Dermis blood vessel endothelial cell (primary cell): ENCODE measurements at regions not wholly inside any gene's neighbourhood (a gene's known extent, or its start where the extent isn't known, plus 50 kb on each side); places are given as distances from the start of the nearest gene placed in this dataset.

Experiments used
- DNase-seq: peaks from one replicate; pipeline ENCODE4 v3.0.0; 2010

GRCh38 chr13:109509154-109509900, 277.1 kb downstream of the IRS2 start:
- DNase-seq: no peak

DNA sequence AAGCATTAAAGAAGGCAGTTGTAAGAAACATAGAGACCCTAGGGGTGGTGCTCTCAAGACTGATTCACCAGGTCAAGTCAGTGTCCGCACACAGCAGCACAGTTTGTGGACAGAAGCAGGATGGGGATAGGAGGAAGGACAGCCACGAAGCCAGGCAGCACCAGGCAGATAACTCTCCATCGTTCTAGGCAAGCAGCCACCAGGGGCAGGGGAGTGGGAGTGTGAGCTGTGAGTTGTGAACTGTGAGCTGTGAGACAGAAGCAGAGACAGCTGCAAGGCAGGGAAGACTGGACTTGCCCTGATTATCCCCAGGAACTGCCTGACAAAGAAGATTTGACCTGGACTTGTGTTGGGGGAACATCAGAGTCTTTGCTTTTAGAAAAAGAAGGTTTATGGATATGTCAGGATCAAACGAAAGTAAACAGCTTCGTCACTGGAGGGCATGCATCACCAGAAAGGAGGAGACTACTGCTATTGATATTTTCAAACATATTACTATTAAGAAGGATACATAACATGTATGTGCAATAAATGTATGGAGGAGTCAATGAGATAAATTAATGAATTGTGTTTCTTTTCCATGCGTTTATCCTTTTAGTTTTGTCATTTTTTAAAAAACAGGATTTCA, 286.1 kb downstream of the IRS2 start:
- no peak for DNase-seq

DNA sequence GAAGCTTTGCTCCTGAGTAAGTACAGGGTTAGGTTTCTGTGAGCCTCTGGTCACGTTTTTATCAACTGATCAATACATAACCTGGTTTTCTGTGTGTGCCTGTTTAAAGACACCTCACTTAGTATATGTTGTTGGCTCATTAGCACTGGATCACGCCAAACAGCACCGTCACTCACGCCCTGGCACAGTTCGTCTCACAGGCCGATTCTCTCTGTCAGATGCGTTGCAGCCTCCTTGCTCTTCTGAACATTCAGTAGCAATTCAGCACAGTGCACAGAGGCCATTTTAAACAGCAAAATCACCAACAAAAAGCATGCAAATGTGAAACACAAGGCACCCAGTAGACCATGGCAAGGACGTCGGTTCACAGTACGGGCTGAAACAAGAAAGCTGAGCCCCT, 288.5 kb downstream of the IRS2 start:
- no peak for DNase-seq

GRCh38 chr13:109496216-109496615, 290.2 kb downstream of the IRS2 start:
- DNase-seq: no peak

- DNase-seq: no peak
These were observed 291.4 kb downstream of the IRS2 start for GRCh38 chr13:109494925-109495369.

DNA sequence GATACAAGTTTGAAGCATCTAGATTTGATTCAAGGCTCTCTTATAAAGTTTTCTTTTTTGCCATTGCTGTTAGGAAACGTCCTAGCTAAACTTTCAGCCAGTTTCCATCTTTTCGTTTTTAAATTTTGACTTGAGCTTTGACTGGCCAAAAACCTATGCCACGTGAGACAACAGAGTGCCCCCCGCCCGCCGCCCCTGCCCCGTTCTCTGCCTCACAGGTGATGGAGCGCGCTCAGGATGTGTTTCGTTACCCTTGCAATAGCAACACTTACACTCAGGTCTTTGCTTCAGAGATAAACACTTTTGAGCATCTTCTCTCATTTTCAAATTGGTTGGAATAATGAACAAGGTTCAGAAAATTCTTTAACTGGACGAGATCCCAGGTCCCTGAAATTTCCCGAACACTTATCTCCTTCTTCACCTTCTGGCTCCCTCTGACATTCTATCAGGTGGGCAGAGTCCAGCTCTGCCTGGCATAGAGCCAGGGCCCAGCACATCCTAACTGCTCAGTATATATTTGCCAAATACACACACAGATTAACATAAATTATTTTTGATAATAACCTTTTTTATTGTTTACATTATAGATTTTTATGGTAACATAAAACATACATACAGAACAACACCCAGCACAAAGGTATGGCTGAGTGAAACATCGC, 301.1 kb downstream of the IRS2 start:
- DNase-seq: no peak

DNA sequence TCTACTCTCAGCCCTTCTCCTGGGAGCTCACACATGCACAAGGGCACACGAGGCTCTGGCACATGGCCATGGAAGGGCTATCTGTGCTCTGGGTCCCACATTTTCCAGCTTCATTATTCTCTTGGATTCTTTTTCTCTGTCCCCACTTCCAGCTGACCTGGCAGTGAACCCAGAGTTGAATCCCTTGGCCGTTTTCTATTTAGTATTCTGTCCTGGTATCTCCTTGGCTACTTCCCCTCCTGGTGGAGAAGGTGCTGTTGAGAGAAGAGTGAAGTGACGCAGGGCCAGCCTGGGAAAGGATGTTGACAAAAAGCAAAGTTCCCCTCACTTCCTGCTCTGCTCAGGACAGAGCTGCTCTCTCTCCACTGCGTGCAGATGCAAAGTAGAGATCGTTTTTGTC, 303.1 kb downstream of the IRS2 start:
- DNase-seq: no peak

DNA sequence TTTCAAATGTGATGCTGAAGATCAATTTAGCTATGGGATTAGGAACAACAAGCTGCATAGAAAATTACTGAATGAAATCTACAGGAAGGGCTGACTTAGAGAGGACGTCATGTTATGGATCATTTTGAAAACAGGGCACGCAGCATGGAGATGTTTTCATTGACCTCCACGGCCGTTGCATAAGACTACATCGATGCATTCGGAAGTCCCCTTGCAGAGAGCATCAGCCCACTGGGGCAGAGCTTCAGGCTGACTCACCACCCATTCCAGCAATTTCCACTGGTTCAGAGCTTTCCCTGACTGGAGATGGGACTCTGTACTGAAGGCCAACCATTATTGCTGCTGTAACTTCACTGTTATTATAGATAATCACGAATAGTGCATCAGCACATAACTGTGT, 305.3 kb downstream of the IRS2 start:
- no peak for DNase-seq

DNA sequence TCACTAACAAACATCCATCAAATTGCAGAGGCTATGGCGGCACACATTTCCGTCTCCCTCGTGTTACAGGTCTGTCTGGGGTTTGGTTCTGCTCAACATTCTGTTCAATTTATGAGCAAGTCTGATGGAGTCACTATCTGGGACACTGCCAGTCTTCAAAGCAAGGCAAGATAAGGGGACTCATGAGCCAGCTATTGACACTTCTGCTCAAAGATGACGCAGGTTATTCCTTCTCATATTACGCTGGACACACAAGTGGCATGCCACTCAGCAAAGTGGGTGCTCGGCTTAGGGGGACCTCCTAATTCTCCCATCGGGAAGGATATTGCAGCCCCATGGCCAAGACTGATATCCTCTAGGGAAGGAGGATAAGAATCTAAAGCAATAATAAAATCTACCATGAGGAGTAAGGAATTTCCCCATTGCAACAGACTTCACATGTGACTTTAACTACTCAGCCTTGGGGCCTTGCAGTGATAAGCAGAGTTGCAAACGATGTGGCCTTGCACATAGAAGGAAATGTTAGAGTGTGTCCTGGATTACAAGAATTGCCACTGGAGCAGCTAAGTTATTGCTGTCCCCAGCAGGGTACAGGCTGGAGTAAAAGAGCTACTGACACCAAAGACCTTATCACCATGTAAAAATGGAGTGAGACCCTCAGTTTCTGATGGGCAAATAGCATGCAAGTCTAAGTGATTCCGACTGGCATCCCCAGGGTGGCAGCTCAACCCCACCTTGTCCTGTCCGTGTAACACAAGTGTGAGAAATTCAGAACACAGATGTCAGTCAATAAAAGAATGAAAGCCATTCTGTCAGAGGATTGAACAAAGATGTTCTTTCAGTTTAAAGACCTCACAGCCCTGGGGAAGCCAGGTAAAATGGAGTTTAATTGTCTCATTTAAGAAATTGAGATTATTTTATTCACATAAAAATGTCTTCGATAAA, 306.1 kb downstream of the IRS2 start:
- DNase-seq: no peak

GRCh38 chr13:109479534-109479933, 306.8 kb downstream of the IRS2 start:
- no peak for DNase-seq

GRCh38 chr13:109476001-109476400, 310.4 kb downstream of the IRS2 start:
- DNase-seq: no peak

DNA sequence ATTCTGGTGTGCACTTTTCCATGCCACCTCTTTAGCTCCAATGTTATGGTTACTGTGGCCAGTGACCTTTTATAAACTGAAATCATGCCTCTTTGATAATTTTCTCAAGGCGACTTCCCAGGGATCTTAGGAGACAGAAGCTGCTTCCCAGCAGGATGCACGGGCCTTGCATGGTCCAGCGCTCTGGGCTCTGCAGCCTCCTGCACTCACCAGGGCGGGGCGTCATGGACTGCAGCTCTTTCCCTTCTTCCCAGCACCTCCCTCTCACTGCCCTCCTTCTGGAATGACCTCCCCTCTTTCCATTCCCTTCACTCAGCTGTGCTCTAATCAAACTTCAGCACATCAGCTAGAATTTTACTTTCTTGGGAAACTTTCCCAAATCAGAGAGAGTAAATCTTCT, 318.3 kb downstream of the IRS2 start:
- DNase-seq: no peak

GRCh38 chr13:109465148-109465547, 321.2 kb downstream of the IRS2 start:
- DNase-seq: no peak

- no peak for DNase-seq
These were observed 332.0 kb downstream of the IRS2 start for GRCh38 chr13:109454167-109454917.

GRCh38 chr13:109451726-109452125, 334.7 kb downstream of the IRS2 start:
- no peak for DNase-seq

DNA sequence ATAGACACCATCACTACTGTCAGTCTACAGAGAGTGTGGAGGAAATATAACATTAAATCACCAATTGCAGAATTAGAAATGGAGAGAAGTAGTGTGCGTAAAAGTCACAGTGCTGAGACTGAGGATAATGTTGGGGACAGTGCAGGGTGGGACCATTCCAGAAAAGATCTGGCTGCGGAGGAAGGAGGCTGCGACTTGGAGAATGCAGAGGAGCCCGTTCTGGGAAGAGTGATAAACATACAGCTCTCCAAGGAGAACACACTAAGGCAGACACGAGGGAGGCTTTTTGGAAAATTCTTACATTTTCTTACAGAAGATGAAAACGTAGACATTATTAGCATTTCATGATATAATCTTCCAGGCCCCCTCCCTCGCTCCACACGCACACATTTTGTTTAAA, 337.8 kb downstream of the IRS2 start:
- no peak for DNase-seq

DNA sequence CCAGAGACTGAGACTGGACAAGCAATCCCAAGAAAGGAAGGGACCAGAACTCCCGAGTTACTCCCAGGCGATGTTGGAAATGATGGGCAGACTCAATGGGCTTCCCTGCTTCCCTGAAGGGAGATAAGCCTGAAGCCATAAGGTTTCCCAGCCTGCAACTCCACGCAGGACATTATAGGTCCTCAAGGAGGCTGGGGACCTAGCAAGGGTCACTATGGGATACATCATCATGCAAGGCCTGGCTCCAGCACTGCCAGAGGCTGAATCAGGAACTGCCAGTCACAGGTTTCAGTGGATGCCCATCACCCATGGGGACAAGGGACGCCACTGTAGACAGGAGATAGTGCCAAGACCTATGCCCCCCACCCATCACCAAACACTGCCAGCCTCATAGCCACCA, 338.7 kb downstream of the IRS2 start:
- no peak for DNase-seq

DNA sequence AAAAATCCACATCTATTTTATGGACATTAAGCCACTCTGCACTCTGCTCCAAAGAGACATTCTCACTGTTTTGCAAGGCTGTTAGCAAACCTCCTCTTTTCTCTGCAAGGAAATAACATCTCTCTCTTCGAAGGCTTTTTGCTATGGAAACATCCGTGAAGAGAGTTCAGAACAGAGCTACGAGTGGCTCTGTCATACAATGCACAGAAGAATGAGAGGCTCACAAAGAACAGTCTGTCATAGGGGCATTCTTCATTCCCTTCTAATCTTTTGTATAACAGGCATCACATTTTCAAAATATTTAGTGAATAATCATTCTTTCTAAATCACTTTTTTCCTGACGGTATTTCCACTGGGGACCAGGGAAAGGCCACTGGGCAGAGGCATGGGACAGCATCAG, 346.1 kb downstream of the IRS2 start:
- no peak for DNase-seq

DNA sequence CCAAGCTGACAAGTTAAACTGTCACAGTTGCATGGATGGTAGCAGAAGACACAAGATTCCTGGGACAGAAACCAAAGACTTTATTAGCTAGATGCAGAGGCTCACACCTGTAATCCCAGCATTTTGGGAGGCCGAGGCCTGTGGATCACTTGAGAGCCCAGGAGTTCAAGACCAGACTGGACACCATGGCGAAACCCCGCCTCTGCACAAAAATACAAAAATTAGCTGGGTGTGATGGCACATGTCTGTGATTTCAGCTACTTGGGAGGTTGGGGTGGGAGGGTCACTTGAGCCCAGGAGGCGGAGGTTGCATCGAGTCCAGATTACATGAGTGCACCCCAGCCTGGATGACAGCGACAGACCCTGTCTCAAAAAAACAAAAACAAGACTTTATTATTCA, 346.6 kb downstream of the IRS2 start:
- no peak for DNase-seq

GRCh38 chr13:109436841-109437240, 349.5 kb downstream of the IRS2 start:
- DNase-seq: no peak

GRCh38 chr13:109436055-109436622, 350.2 kb downstream of the IRS2 start:
- DNase-seq: no peak

DNA sequence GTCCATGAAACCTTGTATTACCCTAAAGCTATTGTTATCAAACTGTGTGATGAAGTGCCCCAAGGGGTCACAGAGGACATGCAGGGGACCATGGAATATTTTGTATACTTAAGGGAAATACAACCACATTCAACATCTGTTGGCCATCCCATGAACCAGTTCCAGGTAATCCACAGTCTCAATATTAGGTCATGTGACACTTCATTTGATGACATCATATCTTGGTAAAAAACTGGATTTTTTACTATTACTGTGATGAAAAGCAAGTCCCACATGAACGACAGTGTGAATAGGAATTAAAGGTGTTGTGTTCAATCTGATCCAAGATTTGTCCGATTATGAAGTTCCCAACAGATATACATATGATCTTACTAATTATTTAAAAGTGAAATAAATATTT, 355.2 kb downstream of the IRS2 start:
- no peak for DNase-seq
